ENCODE measurements at regions not wholly inside any gene's neighbourhood (a gene's known extent, or its start where the extent isn't known, plus 50 kb on each side); places are given as distances from the start of the nearest gene placed in this dataset.

GRCh38 chr12:34163443-34163842, 141.1 kb downstream of the ALG10 start:
- H3K9me3 Mint-ChIP-seq, result peaks cover 92 to 93% of the 10 kb centered on the region in 2 experiments
- no peak overlapping the region for H4K91ac ChIP-seq (ENCODE audit: insufficient read length, low read depth, low read length)
- no CpG with 5 or more reads among the region's 1 CpG for WGBS (ENCODE audit: extremely low coverage, insufficient read length, low lambda C conversion rate)
- H3K27me3 Mint-ChIP-seq (ENCODE audit: low read depth), result peaks cover 2% of the 10 kb centered on the region
- H4K8ac ChIP-seq (replicated peaks; ENCODE audit: insufficient read length, low read depth, low read length), result no peak overlapping the region
- H2BK20ac ChIP-seq (ENCODE audit: low read depth, low read length, poor library complexity, severe bottlenecking), result no peak overlapping the region
- no peak overlapping the region for H3K18ac ChIP-seq (ENCODE audit: insufficient read length, low read depth, low read length)
- no peak overlapping the region for H2BK12ac ChIP-seq (ENCODE audit: insufficient read length, low read depth, low read length)
- no peak overlapping the region for H3K4ac ChIP-seq (ENCODE audit: low read depth, low read length)
- H3K27me3 ChIP-seq (ENCODE audit: insufficient read depth, low read length), result no peaks in the 10 kb centered on the region
- H4K5ac ChIP-seq (ENCODE audit: insufficient read length, low read depth, low read length), result no peak overlapping the region
- no peak overlapping the region for H2BK5ac ChIP-seq (ENCODE audit: insufficient read length, low read length)
- TF ChIP-seq CTCF (conservative IDR thresholded peaks at IDR 0.05), result no peak
- H3K4me2 ChIP-seq (ENCODE audit: insufficient read depth, insufficient read length, low read length), result no peak overlapping the region
- no peaks in the 10 kb centered on the region for H3K4me1 Mint-ChIP-seq
- H3K9ac ChIP-seq (ENCODE audit: extremely low read depth, insufficient read length, low read length), result no peak overlapping the region
- H3K14ac ChIP-seq (ENCODE audit: insufficient read depth, low read length), result no peak overlapping the region
- H2AFZ ChIP-seq (ENCODE audit: low read length), result no peak overlapping the region
- H3K4me3 Mint-ChIP-seq, result no peak overlapping the region; a peak in 1 of 5 replicates
- no peak overlapping the region for H3T11ph ChIP-seq (ENCODE audit: low read length)
- H2BK15ac ChIP-seq (ENCODE audit: low read depth, low read length), result no peak overlapping the region
- no peaks in the 10 kb centered on the region for H4K20me1 ChIP-seq (ENCODE audit: control insufficient read depth, insufficient read depth, insufficient read length)
- DNase-seq, result no peak
- peaks cover 4 to 26% (median 15%) of the 10 kb centered on the region in 3 experiments; a peak in 6 of 7 replicates for H3K36me3 Mint-ChIP-seq (ENCODE audit: insufficient read depth in 1 of 3, low read depth in 3 of 3)
- no peaks in the 10 kb centered on the region for H3K79me1 ChIP-seq (ENCODE audit: insufficient read depth, low read depth, low read length, poor library complexity, severe bottlenecking)
- no peaks in the 10 kb centered on the region for H3K23me2 ChIP-seq (ENCODE audit: insufficient read length, low read depth, low read length, poor library complexity, severe bottlenecking)
- no peak overlapping the region for H3K23ac ChIP-seq (ENCODE audit: insufficient read length, low read depth, low read length)
- H3K4me1 ChIP-seq (ENCODE audit: insufficient read depth, low read length), result no peaks in the 10 kb centered on the region
- H3K56ac ChIP-seq (ENCODE audit: insufficient read length, low read depth, low read length), result no peak overlapping the region
- no peak overlapping the region for H3K27ac ChIP-seq (ENCODE audit: insufficient read length, low read depth, low read length)
- H2AK5ac ChIP-seq (ENCODE audit: insufficient read length, low read length), result no peak overlapping the region
- no peaks in the 10 kb centered on the region for H3K79me2 ChIP-seq (ENCODE audit: insufficient read depth, low read length)
- peaks cover 46% of the 10 kb centered on the region for H3K9me3 ChIP-seq (ENCODE audit: control insufficient read depth, low read depth, low read length)
- no peak overlapping the region for H3K27ac Mint-ChIP-seq
- H2BK120ac ChIP-seq (ENCODE audit: low read depth, low read length, poor library complexity, severe bottlenecking), result no peak overlapping the region

All from H9 (cell line).